ENCODE measurements at regions not wholly inside any gene's neighbourhood (a gene's known extent, or its start where the extent isn't known, plus 50 kb on each side); places are given as distances from the start of the nearest gene placed in this dataset.

- no peak overlapping the region for H2BK12ac ChIP-seq (ENCODE audit: low read length)
- H4K12ac ChIP-seq (ENCODE audit: low read depth, low read length), result no peak overlapping the region
- no peak overlapping the region for H4K91ac ChIP-seq (ENCODE audit: low read depth, low read length)
- no peaks in the 10 kb centered on the region for H3K79me1 ChIP-seq (ENCODE audit: low read length)
- no peaks in the 10 kb centered on the region for H3K9me3 ChIP-seq (ENCODE audit: insufficient read depth, low read depth, low read length)
- H3K27ac ChIP-seq (ENCODE audit: low read depth, low read length), result no peak overlapping the region
- H2BK120ac ChIP-seq (ENCODE audit: insufficient read depth, low read length, poor library complexity), result no peak overlapping the region
- no peak overlapping the region for H3K9ac ChIP-seq (ENCODE audit: low read length)
- no peaks in the 10 kb centered on the region for H3K79me2 ChIP-seq (ENCODE audit: control insufficient read depth, insufficient read depth, low read length, poor library complexity)
- no peak for DNase-seq
- no peaks in the 10 kb centered on the region for H3K36me3 ChIP-seq (ENCODE audit: control insufficient read depth in 1 of 2, insufficient read depth in 2 of 2, low read length in 2 of 2)
- H3K4me3 ChIP-seq (ENCODE audit: low read depth, low read length), result no peak overlapping the region
- no peak overlapping the region for H3K14ac ChIP-seq (ENCODE audit: low read length)
- H2AFZ ChIP-seq (ENCODE audit: insufficient read depth, low read length, poor library complexity), result no peak overlapping the region
- no peak overlapping the region for H3K23ac ChIP-seq (ENCODE audit: low read length)
- no peaks in the 10 kb centered on the region for H3K4me1 ChIP-seq (ENCODE audit: control insufficient read depth in 1 of 2, insufficient read depth in 2 of 2, low read length in 2 of 2)
- no peak overlapping the region for H2BK5ac ChIP-seq (ENCODE audit: low read depth, low read length, poor library complexity)
- H3K27me3 ChIP-seq (ENCODE audit: insufficient read depth, low read length), result no peaks in the 10 kb centered on the region
- no peak overlapping the region for H3K18ac ChIP-seq (ENCODE audit: low read length)
- no peak overlapping the region for H4K8ac ChIP-seq (ENCODE audit: low read depth, low read length)
- no peak overlapping the region for H3K4ac ChIP-seq (ENCODE audit: low read depth, low read length)
- H2AK5ac ChIP-seq (ENCODE audit: low read length), result no peak overlapping the region
- WGBS (ENCODE audit: extremely low coverage, insufficient coverage, insufficient read length), result no CpG with 5 or more reads among the region's 3 CpGs
- no peak overlapping the region for H3K4me2 ChIP-seq (ENCODE audit: low read length)
These were observed 163.6 kb upstream of the GNAI1 start for GRCh38 chr7:79971058-79971457.

DNA sequence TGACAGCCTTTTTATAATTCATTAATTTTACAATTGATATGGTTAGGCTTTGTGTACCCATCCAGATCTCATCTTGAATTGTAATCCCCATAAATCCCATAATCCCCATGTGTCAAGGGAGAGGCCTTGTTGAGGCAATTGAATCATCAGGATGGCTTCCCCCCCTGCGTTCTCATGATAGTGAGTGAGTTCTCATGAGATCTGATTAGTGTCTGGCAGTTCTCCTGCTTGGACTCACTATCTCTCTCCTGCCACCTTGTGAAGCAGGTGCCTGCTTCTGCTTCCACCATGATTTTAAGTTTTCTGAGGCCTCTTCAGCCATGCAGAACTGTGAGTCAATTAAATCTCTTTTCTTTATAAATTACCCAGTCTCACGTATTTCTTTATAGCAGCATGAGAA is 165.7 kb upstream of the GNAI1 start:
- no peak overlapping the region for H2AFZ ChIP-seq (ENCODE audit: insufficient read depth, low read length, poor library complexity)
- no peaks in the 10 kb centered on the region for H3K36me3 ChIP-seq (ENCODE audit: control insufficient read depth in 1 of 2, insufficient read depth in 2 of 2, low read length in 2 of 2)
- no peak overlapping the region for H3K4me2 ChIP-seq (ENCODE audit: low read length)
- H3K4me1 ChIP-seq (ENCODE audit: control insufficient read depth in 1 of 2, insufficient read depth in 2 of 2, low read length in 2 of 2), result no peaks in the 10 kb centered on the region
- H4K91ac ChIP-seq (ENCODE audit: low read depth, low read length), result no peak overlapping the region
- H3K4ac ChIP-seq (ENCODE audit: low read depth, low read length), result no peak overlapping the region
- no peak overlapping the region for H3K27ac ChIP-seq (ENCODE audit: low read depth, low read length)
- no peaks in the 10 kb centered on the region for H3K27me3 ChIP-seq (ENCODE audit: insufficient read depth, low read length)
- H3K4me3 ChIP-seq (ENCODE audit: low read depth, low read length), result no peak overlapping the region
- no peak overlapping the region for H2AK5ac ChIP-seq (ENCODE audit: low read length)
- no peak overlapping the region for H2BK12ac ChIP-seq (ENCODE audit: low read length)
- no peak overlapping the region for H2BK5ac ChIP-seq (ENCODE audit: low read depth, low read length, poor library complexity)
- no CpG with 5 or more reads among the region's 2 CpGs for WGBS (ENCODE audit: extremely low coverage, insufficient coverage, insufficient read length)
- no peaks in the 10 kb centered on the region for H3K79me2 ChIP-seq (ENCODE audit: control insufficient read depth, insufficient read depth, low read length, poor library complexity)
- no peak overlapping the region for H4K8ac ChIP-seq (ENCODE audit: low read depth, low read length)
- H2BK120ac ChIP-seq (ENCODE audit: insufficient read depth, low read length, poor library complexity), result no peak overlapping the region
- no peak overlapping the region for H3K18ac ChIP-seq (ENCODE audit: low read length)
- H3K23ac ChIP-seq (ENCODE audit: low read length), result no peak overlapping the region
- no peak overlapping the region for H3K14ac ChIP-seq (ENCODE audit: low read length)
- no peak overlapping the region for H4K12ac ChIP-seq (ENCODE audit: low read depth, low read length)
- H3K79me1 ChIP-seq (ENCODE audit: low read length), result no peaks in the 10 kb centered on the region
- H3K9ac ChIP-seq (ENCODE audit: low read length), result no peak overlapping the region
- no peaks in the 10 kb centered on the region for H3K9me3 ChIP-seq (ENCODE audit: insufficient read depth, low read depth, low read length)
- DNase-seq, result no peak

DNA sequence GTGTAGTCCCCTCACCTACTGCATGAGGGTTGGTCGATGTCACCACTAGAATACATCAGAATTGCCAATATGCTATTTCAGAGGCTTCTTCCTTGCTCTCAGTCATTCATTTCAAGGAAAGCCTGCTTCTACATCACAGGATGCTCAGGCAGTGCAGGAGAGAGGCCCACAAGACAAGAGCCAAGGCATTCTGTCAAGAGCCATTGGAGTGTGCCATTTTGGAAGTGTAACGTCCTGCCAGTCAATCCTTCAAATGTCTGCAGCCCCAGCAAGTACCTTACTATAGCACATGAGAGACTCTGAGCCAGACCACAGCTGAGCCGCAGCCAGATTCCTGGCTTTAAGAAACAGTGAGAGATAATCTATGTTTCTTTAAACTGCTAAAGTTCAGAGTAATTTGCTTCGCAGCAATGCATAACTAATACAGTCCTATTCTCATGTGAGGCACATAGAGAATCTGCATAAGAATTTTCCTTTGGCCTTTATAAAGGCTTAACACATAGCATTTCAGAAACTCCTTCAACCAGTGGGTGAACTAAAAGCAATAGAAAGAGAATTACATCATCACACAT is 166.5 kb upstream of the GNAI1 start:
- WGBS (ENCODE audit: extremely low coverage, insufficient coverage, insufficient read length), result no CpG with 5 or more reads among the region's 4 CpGs
- no peak overlapping the region for H3K14ac ChIP-seq (ENCODE audit: low read length)
- no peaks in the 10 kb centered on the region for H3K27me3 ChIP-seq (ENCODE audit: insufficient read depth, low read length)
- H4K8ac ChIP-seq (ENCODE audit: low read depth, low read length), result no peak overlapping the region
- H3K18ac ChIP-seq (ENCODE audit: low read length), result no peak overlapping the region
- no peak overlapping the region for H2BK12ac ChIP-seq (ENCODE audit: low read length)
- no peaks in the 10 kb centered on the region for H3K79me2 ChIP-seq (ENCODE audit: control insufficient read depth, insufficient read depth, low read length, poor library complexity)
- H2BK120ac ChIP-seq (ENCODE audit: insufficient read depth, low read length, poor library complexity), result no peak overlapping the region
- no peak overlapping the region for H3K9ac ChIP-seq (ENCODE audit: low read length)
- no peak overlapping the region for H4K91ac ChIP-seq (ENCODE audit: low read depth, low read length)
- no peak overlapping the region for H3K4me2 ChIP-seq (ENCODE audit: low read length)
- H3K4ac ChIP-seq (ENCODE audit: low read depth, low read length), result no peak overlapping the region
- H4K12ac ChIP-seq (ENCODE audit: low read depth, low read length), result no peak overlapping the region
- H2AK5ac ChIP-seq (ENCODE audit: low read length), result no peak overlapping the region
- no peak overlapping the region for H2AFZ ChIP-seq (ENCODE audit: insufficient read depth, low read length, poor library complexity)
- H3K36me3 ChIP-seq (ENCODE audit: control insufficient read depth in 1 of 2, insufficient read depth in 2 of 2, low read length in 2 of 2), result no peaks in the 10 kb centered on the region
- H2BK5ac ChIP-seq (ENCODE audit: low read depth, low read length, poor library complexity), result no peak overlapping the region
- H3K4me3 ChIP-seq (ENCODE audit: low read depth, low read length), result no peak overlapping the region
- H3K23ac ChIP-seq (ENCODE audit: low read length), result no peak overlapping the region
- no peaks in the 10 kb centered on the region for H3K9me3 ChIP-seq (ENCODE audit: insufficient read depth, low read depth, low read length)
- no peak for DNase-seq
- no peaks in the 10 kb centered on the region for H3K79me1 ChIP-seq (ENCODE audit: low read length)
- no peak overlapping the region for H3K27ac ChIP-seq (ENCODE audit: low read depth, low read length)
- no peaks in the 10 kb centered on the region for H3K4me1 ChIP-seq (ENCODE audit: control insufficient read depth in 1 of 2, insufficient read depth in 2 of 2, low read length in 2 of 2)

DNA sequence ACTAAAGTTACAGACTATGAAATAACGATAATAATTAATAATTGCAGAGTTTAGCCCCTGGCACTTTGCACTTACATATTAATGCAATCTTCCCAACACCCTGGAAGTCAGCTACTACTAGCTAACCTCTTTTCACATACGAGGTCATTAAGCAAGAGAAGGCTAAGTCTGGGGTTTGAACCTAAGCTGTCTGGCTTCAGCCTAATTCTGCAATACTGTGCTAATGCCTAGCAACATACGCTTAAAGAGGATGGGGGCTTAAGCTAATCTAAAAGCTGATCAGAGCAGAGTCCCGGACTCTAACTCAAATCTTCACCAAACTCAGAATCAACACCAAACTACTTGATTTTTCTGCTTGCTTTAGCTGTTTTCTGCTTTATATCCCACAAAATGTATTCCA is 168.7 kb upstream of the GNAI1 start:
- no peaks in the 10 kb centered on the region for H3K4me1 ChIP-seq (ENCODE audit: control insufficient read depth in 1 of 2, insufficient read depth in 2 of 2, low read length in 2 of 2)
- H3K36me3 ChIP-seq (ENCODE audit: control insufficient read depth in 1 of 2, insufficient read depth in 2 of 2, low read length in 2 of 2), result no peaks in the 10 kb centered on the region
- H3K9ac ChIP-seq (ENCODE audit: low read length), result no peak overlapping the region
- H3K79me2 ChIP-seq (ENCODE audit: control insufficient read depth, insufficient read depth, low read length, poor library complexity), result no peaks in the 10 kb centered on the region
- H3K18ac ChIP-seq (ENCODE audit: low read length), result no peak overlapping the region
- no peak overlapping the region for H2BK120ac ChIP-seq (ENCODE audit: insufficient read depth, low read length, poor library complexity)
- H3K9me3 ChIP-seq (ENCODE audit: insufficient read depth, low read depth, low read length), result no peaks in the 10 kb centered on the region
- H3K4ac ChIP-seq (ENCODE audit: low read depth, low read length), result no peak overlapping the region
- no peak for DNase-seq
- no peak overlapping the region for H4K91ac ChIP-seq (ENCODE audit: low read depth, low read length)
- no peak overlapping the region for H2AFZ ChIP-seq (ENCODE audit: insufficient read depth, low read length, poor library complexity)
- no peak overlapping the region for H3K23ac ChIP-seq (ENCODE audit: low read length)
- no peaks in the 10 kb centered on the region for H3K79me1 ChIP-seq (ENCODE audit: low read length)
- H4K8ac ChIP-seq (ENCODE audit: low read depth, low read length), result no peak overlapping the region
- no peak overlapping the region for H2BK5ac ChIP-seq (ENCODE audit: low read depth, low read length, poor library complexity)
- H2BK12ac ChIP-seq (ENCODE audit: low read length), result no peak overlapping the region
- H3K27ac ChIP-seq (ENCODE audit: low read depth, low read length), result no peak overlapping the region
- H4K12ac ChIP-seq (ENCODE audit: low read depth, low read length), result no peak overlapping the region
- no peaks in the 10 kb centered on the region for H3K27me3 ChIP-seq (ENCODE audit: insufficient read depth, low read length)
- no peak overlapping the region for H3K4me3 ChIP-seq (ENCODE audit: low read depth, low read length)
- no peak overlapping the region for H2AK5ac ChIP-seq (ENCODE audit: low read length)
- H3K4me2 ChIP-seq (ENCODE audit: low read length), result no peak overlapping the region
- no peak overlapping the region for H3K14ac ChIP-seq (ENCODE audit: low read length)
- no CpG with 5 or more reads among the region's 4 CpGs for WGBS (ENCODE audit: extremely low coverage, insufficient coverage, insufficient read length)

Data from trophoblast cell (in vitro differentiated cells and primary cell).